Gastroesophageal sphincter (tissue), 3 donors: ENCODE measurements at regions not wholly inside any gene's neighbourhood (a gene's known extent, or its start where the extent isn't known, plus 50 kb on each side); places are given as distances from the start of the nearest gene placed in this dataset.

Experiments
- EP300 ChIP-seq: sonication (generic); formaldehyde crosslinking; IDR thresholded peaks from one replicate; pipeline ENCODE4 v1.6.1; 2017; ENCODE audit warnings: antibody characterized with exemption, mild to moderate bottlenecking
- POLR2A ChIP-seq, 2 donors: fragments of 450-650 bp; IDR thresholded peaks; one replicate each; pipeline ENCODE4 v1.6.1; 2017; ENCODE audit warnings: antibody characterized with exemption in 2 of 2, mild to moderate bottlenecking in 2 of 2, moderate library complexity in 1 of 2
- POLR2AphosphoS5 ChIP-seq: sonication (generic); formaldehyde crosslinking; IDR thresholded peaks from one replicate; pipeline ENCODE4 v1.6.1; 2017; ENCODE audit warnings: antibody characterized with exemption
- TF ChIP-seq, protein P1 (sequence below), 4 experiments: fragments of 200-600 bp in 2 of 4; fragments of 450-650 bp in 2 of 4; sonication (generic) in 1 of 4; IDR thresholded peaks; one replicate each; pipeline ENCODE4 v1.5.1; 2017 to 2019; ENCODE audit warnings: antibody characterized with exemption in 4 of 4, mild to moderate bottlenecking in 2 of 4, moderate library complexity in 2 of 4

DNA sequence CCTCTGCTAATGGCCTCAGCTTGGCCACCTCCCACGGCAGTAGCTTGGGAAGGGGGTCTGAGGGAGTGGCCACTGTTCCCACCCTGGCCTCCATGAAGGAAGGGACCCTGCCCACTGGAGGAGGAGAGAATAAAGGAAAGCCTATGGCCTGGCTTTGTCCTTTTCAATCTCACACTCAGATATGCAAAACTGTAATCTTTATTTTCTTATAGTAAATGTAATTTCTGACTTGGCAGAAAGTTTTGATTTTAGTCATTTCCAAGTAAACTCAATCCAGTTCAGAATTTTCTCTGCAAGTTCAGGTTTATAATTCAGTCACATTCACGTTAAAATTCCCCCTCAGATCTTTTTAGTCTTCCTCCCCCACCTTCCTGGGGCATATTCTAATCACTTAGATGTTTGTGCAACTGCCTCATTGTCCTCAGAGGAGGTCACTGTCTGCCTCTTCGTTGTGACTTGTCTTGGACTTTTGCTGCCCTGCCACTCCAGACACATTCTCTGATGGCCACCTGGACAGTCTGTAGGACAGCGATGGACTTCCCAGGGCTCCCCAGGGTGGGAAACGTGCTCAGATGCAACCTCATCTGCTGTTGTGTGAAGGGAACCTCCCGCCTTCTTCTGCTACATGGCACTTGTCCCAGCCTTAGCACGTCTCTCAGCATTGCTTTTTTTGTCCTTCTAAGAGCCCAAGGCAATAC lies 222.8 kb upstream of the TBL1XR1 start:
- TF ChIP-seq, protein P1, sequence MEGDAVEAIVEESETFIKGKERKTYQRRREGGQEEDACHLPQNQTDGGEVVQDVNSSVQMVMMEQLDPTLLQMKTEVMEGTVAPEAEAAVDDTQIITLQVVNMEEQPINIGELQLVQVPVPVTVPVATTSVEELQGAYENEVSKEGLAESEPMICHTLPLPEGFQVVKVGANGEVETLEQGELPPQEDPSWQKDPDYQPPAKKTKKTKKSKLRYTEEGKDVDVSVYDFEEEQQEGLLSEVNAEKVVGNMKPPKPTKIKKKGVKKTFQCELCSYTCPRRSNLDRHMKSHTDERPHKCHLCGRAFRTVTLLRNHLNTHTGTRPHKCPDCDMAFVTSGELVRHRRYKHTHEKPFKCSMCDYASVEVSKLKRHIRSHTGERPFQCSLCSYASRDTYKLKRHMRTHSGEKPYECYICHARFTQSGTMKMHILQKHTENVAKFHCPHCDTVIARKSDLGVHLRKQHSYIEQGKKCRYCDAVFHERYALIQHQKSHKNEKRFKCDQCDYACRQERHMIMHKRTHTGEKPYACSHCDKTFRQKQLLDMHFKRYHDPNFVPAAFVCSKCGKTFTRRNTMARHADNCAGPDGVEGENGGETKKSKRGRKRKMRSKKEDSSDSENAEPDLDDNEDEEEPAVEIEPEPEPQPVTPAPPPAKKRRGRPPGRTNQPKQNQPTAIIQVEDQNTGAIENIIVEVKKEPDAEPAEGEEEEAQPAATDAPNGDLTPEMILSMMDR (IDR thresholded peaks at IDR 0.05) = no peak
- TF ChIP-seq POLR2A (IDR thresholded peaks at IDR 0.05) = no peak
- TF ChIP-seq POLR2AphosphoS5 = no peak
- TF ChIP-seq EP300 = no peak
